ENCODE measurements at regions not wholly inside any gene's neighbourhood (a gene's known extent, or its start where the extent isn't known, plus 50 kb on each side); places are given as distances from the start of the nearest gene placed in this dataset.

DNA sequence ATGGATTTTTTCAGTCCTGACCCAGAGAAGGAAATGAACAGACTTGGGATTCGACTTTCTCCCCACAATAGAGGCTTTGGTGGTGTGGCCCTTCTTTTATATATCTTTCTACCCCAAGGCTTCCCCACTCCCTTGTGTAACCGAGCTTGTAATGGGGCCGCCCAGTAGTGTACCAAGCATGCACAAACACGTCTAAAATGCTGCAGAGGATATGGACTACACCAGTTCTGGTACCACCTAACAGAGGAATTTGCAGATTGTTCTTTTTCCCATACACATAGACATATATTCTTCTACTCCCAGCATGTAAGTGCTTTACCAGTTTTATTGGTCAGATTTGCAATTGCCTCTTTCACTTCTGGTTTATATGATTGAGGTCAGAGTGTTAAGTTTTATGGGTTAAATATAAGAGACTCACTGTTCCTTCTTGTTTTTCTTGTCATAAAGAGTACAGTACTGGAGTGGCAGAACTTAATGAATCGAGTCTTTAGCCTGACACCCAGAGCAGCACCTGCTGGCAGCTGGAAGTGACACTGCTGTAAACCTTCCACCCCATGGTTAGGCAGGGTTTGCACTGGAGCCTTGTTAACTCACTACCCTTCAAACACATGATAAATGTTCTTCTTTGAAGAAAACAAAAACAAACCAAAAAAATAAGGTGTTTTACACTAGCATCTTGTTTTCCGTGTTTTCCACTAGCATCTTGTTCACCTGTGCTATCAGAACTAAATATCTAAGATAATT lies 198.6 kb downstream of the PTPRC start (continued):
- 0 out of 2 replicates have a peak, but pooled peaks have one; percentile 32 for TF ChIP-seq ZNF341 (tag by site-specific recombination; IDR thresholded peaks at IDR 0.05; ENCODE audit: low read depth)
- TF ChIP-seq ZNF692 (tag by site-specific recombination; IDR thresholded peaks at IDR 0.05): 0 out of 2 replicates have a peak, but pooled peaks have one; percentile 21
- TF ChIP-seq SP3 (tag by site-specific recombination; IDR thresholded peaks at IDR 0.05): no peak
- TF ChIP-seq ZNF658 (tag by site-specific recombination; IDR thresholded peaks at IDR 0.05): no peak
- TF ChIP-seq ZNF585B (tag by site-specific recombination; IDR thresholded peaks at IDR 0.05): no peak
- no peak for TF ChIP-seq ZNF138 (tag by site-specific recombination; IDR thresholded peaks at IDR 0.05; ENCODE audit: borderline replicate concordance)
- peak; percentile 49; the same call in 1 of the 2 replicates for TF ChIP-seq ZNF366 (tag by site-specific recombination; conservative IDR thresholded peaks at IDR 0.05)
- TF ChIP-seq, protein P1, sequence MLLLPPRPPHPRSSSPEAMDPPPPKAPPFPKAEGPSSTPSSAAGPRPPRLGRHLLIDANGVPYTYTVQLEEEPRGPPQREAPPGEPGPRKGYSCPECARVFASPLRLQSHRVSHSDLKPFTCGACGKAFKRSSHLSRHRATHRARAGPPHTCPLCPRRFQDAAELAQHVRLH (tag by site-specific recombination; IDR thresholded peaks at IDR 0.05): peak; percentile 97
- no peak for TF ChIP-seq ZNF558 (tag by site-specific recombination; IDR thresholded peaks at IDR 0.05)
- TF ChIP-seq BCL11B (tag by site-specific recombination; IDR thresholded peaks at IDR 0.05; ENCODE audit: low read depth): no peak
- TF ChIP-seq, protein P2, sequence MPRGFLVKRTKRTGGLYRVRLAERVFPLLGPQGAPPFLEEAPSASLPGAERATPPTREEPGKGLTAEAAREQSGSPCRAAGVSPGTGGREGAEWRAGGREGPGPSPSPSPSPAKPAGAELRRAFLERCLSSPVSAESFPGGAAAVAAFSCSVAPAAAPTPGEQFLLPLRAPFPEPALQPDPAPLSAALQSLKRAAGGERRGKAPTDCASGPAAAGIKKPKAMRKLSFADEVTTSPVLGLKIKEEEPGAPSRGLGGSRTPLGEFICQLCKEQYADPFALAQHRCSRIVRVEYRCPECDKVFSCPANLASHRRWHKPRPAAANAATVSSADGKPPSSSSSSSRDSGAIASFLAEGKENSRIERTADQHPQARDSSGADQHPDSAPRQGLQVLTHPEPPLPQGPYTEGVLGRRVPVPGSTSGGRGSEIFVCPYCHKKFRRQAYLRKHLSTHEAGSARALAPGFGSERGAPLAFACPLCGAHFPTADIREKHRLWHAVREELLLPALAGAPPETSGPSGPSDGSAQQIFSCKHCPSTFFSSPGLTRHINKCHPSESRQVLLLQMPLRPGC (tag by site-specific recombination; IDR thresholded peaks at IDR 0.05): peak; percentile 63
- no peak for TF ChIP-seq ZNF362 (tag by site-specific recombination; IDR thresholded peaks at IDR 0.05)
- no peak for TF ChIP-seq ZSCAN5A (tag by site-specific recombination; IDR thresholded peaks at IDR 0.05)
- TF ChIP-seq KLF7 (tag by site-specific recombination; IDR thresholded peaks at IDR 0.05; ENCODE audit: borderline replicate concordance): peak; percentile 46; the same call in 1 of the 2 replicates
- TF ChIP-seq ZNF433 (tag by site-specific recombination; IDR thresholded peaks at IDR 0.05; ENCODE audit: low read depth): no peak
- TF ChIP-seq KLF8 (tag by site-specific recombination; IDR thresholded peaks at IDR 0.05): no peak; the same call in none of the 2 replicates
- no peak for TF ChIP-seq ZNF302 (tag by site-specific recombination; IDR thresholded peaks at IDR 0.05; ENCODE audit: low read depth)
- peak; percentile 34; the same call in 1 of the 2 replicates for TF ChIP-seq ZNF629 (tag by site-specific recombination; IDR thresholded peaks at IDR 0.05)
- peak; percentile 96 for TF ChIP-seq ZSCAN30 (tag by site-specific recombination; IDR thresholded peaks at IDR 0.05)
- no peak for TF ChIP-seq ZNF175 (tag by site-specific recombination; IDR thresholded peaks at IDR 0.05)
- TF ChIP-seq ZNF133 (tag by site-specific recombination; IDR thresholded peaks at IDR 0.05): no peak
- TF ChIP-seq ZNF114 (tag by site-specific recombination; IDR thresholded peaks at IDR 0.05): no peak
- TF ChIP-seq ZNF837 (tag by site-specific recombination; IDR thresholded peaks at IDR 0.05): no peak
- TF ChIP-seq ZNF561 (tag by site-specific recombination; IDR thresholded peaks at IDR 0.05; ENCODE audit: borderline replicate concordance): peak; percentile 99
- no peak for TF ChIP-seq ZNF350 (tag by site-specific recombination; IDR thresholded peaks at IDR 0.05)
- TF ChIP-seq ZNF184 (tag by site-specific recombination; IDR thresholded peaks at IDR 0.05): no peak
- no peak for TF ChIP-seq KLF9 (tag by site-specific recombination; IDR thresholded peaks at IDR 0.05; ENCODE audit: low read depth)
- 0 out of 2 replicates have a peak, but pooled peaks have one; percentile 32 for TF ChIP-seq ZNF324 (tag by site-specific recombination; IDR thresholded peaks at IDR 0.05)
- no peak for TF ChIP-seq ZNF211 (tag by site-specific recombination; IDR thresholded peaks at IDR 0.05; ENCODE audit: low read depth)
- no peak for TF ChIP-seq ZNF311 (tag by site-specific recombination; IDR thresholded peaks at IDR 0.05; ENCODE audit: borderline replicate concordance)
- TF ChIP-seq ZXDB (tag by site-specific recombination; IDR thresholded peaks at IDR 0.05): peak; percentile 66
- no peak for TF ChIP-seq ZFP69B (tag by site-specific recombination; IDR thresholded peaks at IDR 0.05)
- TF ChIP-seq, protein P3, sequence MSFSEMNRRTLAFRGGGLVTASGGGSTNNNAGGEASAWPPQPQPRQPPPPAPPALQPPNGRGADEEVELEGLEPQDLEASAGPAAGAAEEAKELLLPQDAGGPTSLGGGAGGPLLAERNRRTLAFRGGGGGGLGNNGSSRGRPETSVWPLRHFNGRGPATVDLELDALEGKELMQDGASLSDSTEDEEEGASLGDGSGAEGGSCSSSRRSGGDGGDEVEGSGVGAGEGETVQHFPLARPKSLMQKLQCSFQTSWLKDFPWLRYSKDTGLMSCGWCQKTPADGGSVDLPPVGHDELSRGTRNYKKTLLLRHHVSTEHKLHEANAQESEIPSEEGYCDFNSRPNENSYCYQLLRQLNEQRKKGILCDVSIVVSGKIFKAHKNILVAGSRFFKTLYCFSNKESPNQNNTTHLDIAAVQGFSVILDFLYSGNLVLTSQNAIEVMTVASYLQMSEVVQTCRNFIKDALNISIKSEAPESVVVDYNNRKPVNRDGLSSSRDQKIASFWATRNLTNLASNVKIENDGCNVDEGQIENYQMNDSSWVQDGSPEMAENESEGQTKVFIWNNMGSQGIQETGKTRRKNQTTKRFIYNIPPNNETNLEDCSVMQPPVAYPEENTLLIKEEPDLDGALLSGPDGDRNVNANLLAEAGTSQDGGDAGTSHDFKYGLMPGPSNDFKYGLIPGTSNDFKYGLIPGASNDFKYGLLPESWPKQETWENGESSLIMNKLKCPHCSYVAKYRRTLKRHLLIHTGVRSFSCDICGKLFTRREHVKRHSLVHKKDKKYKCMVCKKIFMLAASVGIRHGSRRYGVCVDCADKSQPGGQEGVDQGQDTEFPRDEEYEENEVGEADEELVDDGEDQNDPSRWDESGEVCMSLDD (tag by site-specific recombination; IDR thresholded peaks at IDR 0.05): no peak

Measured in HEK293 (cell line).